PC-9 (cell line): ENCODE measurements at regions not wholly inside any gene's neighbourhood (a gene's known extent, or its start where the extent isn't known, plus 50 kb on each side); places are given as distances from the start of the nearest gene placed in this dataset.

Experiments used
- CTCF ChIP-seq: fragments of 200-600 bp; sonication (generic); conservative IDR thresholded peaks from 2 replicates; pipeline ENCODE4 v1.6.1; 2017; ENCODE audit warnings: mixed run types, antibody characterized with exemption, mild to moderate bottlenecking, moderate library complexity
- EZH2 ChIP-seq: fragments of 200-600 bp; sonication (generic); IDR thresholded peaks from 2 replicates; pipeline ENCODE4 v1.8.0; 2017; ENCODE audit warnings: antibody characterized with exemption, low read depth

GRCh38 chr11:81749245-81749644 lies 984.4 kb downstream of the FAM181B start:
- TF ChIP-seq CTCF (no peak), EZH2 (no peak)
